GM10266 (cell line): ENCODE measurements at regions not wholly inside any gene's neighbourhood (a gene's known extent, or its start where the extent isn't known, plus 50 kb on each side); places are given as distances from the start of the nearest gene placed in this dataset.

Source experiments
- DNase-seq: peaks from one replicate; pipeline ENCODE4 v3.0.0; 2012; ENCODE audit errors: extremely low spot score
- TF ChIP-seq, protein P1 (sequence below): IDR thresholded peaks from 2 replicates; pipeline ENCODE4 v1.5.1; 2012; ENCODE audit warnings: mild to moderate bottlenecking, low read depth; ENCODE audit not compliant: control insufficient read depth, insufficient read depth; ENCODE audit errors: missing control alignments

DNA sequence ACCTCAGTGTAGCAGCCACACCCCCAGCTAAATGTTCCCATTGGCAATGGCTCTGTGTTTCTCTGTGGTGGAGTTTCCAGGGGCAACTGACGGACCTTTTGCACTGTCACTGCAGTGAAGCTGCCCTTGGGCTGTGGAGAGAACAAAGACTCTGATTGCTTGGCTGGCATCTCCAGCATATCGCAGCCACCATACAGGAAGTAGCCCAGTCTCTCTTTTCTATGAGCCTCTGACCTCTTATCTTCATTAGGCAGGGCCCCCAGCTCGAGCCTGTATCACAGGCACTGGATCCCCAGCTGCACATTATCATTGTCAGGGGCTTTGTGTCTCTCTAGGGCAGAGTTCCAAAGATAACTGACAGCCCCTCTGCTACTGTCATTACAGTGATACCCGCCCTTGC is 483.5 kb downstream of the ARAP2 start:
- TF ChIP-seq, protein P1, sequence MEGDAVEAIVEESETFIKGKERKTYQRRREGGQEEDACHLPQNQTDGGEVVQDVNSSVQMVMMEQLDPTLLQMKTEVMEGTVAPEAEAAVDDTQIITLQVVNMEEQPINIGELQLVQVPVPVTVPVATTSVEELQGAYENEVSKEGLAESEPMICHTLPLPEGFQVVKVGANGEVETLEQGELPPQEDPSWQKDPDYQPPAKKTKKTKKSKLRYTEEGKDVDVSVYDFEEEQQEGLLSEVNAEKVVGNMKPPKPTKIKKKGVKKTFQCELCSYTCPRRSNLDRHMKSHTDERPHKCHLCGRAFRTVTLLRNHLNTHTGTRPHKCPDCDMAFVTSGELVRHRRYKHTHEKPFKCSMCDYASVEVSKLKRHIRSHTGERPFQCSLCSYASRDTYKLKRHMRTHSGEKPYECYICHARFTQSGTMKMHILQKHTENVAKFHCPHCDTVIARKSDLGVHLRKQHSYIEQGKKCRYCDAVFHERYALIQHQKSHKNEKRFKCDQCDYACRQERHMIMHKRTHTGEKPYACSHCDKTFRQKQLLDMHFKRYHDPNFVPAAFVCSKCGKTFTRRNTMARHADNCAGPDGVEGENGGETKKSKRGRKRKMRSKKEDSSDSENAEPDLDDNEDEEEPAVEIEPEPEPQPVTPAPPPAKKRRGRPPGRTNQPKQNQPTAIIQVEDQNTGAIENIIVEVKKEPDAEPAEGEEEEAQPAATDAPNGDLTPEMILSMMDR, result no peak

DNA sequence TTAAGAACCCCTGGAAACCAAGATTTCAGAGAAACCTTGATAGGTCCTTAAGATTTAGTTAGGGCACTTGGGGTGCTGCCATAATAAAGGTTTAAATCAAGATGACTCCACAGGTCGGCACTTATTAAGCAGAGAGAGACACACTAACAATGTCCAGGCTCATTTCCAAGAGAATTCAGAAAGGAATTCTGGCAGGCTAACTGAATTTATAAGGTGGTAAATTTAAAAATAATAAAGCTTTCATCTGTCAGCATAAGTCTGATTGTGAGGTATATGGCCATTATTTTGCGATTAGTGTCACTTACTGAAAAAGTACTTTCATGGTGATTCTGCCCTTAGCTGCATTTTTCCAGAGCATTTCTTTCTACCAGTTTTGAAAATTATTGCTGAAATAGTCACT is 472.7 kb downstream of the ARAP2 start:
- no peak for DNase-seq
- TF ChIP-seq, protein P1, result no peak

More for the DNA sequence above, 483.5 kb downstream of the ARAP2 start:
- DNase-seq, result no peak

DNA sequence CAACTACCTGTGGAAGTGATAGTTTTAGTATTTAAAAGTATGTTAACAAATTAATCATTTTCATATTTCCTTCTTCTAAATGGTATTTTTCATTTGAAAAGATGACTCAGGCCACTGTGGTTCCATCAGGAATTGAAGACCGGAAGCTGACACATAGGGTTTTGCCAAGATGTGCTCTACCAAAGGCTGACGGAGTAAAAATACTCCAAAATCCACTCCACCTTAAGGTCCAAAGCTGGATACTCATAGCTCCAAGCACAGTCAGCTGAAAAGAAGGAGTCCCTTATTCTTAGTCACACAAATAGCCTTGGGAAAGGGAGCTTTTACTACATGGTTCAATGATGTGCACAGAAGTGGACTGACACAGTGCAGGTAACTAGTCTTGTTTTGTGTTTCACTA is 472.0 kb downstream of the ARAP2 start:
- TF ChIP-seq, protein P1, result no peak
- no peak for DNase-seq

DNA sequence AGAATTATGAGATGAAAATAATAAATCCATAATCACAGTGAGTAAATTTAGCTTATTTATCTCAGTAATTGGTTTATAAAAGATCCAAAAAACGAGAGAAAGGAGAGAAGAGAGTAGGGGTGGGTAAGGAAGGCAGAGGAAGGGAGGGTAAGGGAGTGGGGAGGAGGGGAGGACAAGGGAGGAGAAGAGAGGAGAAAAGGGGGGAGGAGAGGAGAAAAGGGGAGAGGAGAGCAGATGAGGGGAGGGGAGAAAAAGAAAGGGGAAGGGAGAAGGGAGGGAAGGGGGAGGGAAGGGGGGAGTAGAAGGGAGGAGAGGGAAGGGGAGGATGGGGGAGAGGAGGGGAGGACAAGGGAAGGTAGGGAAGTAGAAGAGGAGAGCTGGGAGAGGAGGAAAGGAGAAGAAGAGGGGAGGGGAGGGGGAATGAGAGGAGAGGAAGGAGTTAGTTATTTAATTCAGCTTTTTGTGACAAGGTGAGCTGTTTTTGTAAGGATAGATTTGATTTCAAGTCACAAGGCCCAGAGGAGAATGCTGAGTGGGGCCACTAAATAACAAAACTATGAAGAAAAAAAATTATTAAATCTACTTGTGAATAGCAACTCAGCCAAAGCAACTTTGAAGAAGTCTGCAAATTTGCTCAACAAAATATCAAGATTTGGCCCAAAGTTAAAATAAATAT is 454.3 kb downstream of the ARAP2 start:
- TF ChIP-seq, protein P1, result no peak
- DNase-seq, result no peak

DNA sequence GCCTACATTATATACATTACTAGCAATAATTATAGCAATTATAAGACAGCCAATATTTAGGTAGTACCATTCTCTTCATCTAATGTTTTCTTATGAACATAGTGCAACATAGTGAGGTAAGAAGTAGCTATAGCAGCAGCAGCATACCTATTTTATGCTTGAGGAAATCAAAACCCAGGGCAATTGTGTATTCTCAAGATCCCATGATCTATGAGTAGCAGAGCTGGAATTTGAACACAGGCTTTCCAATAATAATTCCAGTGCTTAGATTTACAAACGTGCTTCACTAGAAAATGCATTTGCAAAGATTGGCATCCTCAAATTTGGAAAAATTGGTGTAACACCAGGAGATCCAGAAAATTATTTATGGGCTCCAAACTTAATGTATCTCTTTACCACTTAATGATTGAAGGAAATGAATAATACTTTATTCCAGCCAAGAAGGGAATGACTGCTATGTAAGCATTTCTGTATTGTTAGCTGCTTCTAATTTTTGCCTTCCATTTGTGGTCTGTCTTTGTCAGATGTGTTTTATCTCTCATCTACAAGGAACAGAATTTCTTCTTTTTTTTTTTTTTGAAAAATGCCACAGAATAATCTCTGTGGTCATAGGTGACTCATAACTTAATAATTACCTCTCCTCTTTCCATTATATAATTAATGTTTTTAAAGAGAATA is 451.1 kb downstream of the ARAP2 start:
- TF ChIP-seq, protein P1, result no peak
- no peak for DNase-seq

DNA sequence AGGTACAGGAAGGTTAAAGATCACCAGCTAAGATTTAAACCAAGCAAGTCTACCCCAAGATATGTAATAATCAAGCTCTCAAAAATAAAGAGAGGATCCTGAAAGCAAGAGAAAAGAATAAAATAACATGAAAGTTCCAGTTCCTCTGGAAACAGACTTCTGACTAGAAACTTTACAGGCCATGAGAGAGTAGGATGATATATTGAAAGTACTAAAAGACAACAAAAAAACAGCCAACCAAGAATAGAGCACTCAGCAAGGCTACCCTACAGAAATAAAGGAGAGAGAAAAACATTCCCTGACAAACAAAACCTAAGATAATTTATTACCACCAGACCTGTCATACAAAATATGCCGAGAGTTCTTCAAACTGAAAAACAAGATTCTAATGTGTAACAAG is 450.5 kb downstream of the ARAP2 start:
- TF ChIP-seq, protein P1, result no peak
- no peak for DNase-seq

DNA sequence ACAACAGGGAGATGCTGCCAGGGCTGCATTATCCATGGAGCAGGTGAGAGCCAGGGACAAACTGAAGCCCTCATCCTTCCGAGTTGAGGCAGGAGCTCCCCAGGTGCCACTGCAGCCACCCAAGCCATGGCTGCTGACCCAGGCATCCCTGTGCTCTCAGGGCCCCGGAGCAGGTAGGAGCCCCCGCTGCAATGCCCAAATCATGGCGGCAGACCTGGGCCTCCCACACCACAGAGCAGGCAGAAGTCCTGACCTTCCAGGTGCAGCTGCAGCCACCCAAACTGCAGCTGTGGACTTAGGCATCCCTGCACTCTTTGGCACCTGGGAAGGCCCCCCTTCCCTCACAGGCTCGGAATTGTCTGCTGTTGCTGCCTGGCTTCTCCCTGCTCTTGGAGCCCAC is 443.6 kb downstream of the ARAP2 start:
- TF ChIP-seq, protein P1, result no peak
- DNase-seq, result no peak
